ENCODE measurements at regions not wholly inside any gene's neighbourhood (a gene's known extent, or its start where the extent isn't known, plus 50 kb on each side); places are given as distances from the start of the nearest gene placed in this dataset.
A peak's percentile ranks its signal among the peaks of the same experiment; 100 is the strongest.
"Not testable (repeated sequence)": the region's sequence is repeated elsewhere in the genome, so short reads cannot be mapped to it uniquely, and the experiment has no call there.

DNA sequence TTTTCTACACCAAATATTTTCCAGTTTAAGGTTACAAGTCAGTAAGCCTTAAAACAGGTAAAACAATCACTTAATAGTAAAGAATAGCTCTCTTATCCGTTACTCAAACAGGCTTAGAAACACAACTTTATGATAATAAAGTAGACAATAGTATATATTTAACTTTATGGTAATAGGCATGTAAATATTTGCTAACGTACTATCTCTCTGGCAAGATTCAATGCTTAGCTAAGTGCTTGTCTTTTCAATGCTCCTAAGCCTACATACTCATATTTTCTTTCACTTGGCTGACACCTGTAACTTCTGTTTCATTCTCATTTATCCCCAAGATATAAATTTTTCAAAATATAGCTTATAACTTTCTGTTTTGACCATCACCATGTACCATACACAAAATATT, 358.2 kb downstream of the HTR1B start:
- FAIRE-seq, result no peak

GRCh38 chr6:77097940-77098339, 365.4 kb downstream of the HTR1B start:
- FAIRE-seq, result no peak
- TF ChIP-seq POLR2AphosphoS5 (IDR thresholded peaks at IDR 0.05; ENCODE audit: low read depth, low read length) (no peak), POLR2A (IDR thresholded peaks at IDR 0.05; ENCODE audit: low read depth, low read length) (no peak), TAF1 (IDR thresholded peaks at IDR 0.05; ENCODE audit: borderline replicate concordance, low read depth, low read length) (no peak)
- DNase-seq (ENCODE audit: insufficient read length), result no peak

More for the DNA sequence above, 358.2 kb downstream of the HTR1B start:
- DNase-seq (ENCODE audit: insufficient read length), result no peak
- TF ChIP-seq TAF1 (IDR thresholded peaks at IDR 0.05; ENCODE audit: borderline replicate concordance, low read depth, low read length), result no peak
- TF ChIP-seq POLR2A (IDR thresholded peaks at IDR 0.05; ENCODE audit: low read depth, low read length), result no peak
- no peak for TF ChIP-seq POLR2AphosphoS5 (IDR thresholded peaks at IDR 0.05; ENCODE audit: low read depth, low read length)

DNA sequence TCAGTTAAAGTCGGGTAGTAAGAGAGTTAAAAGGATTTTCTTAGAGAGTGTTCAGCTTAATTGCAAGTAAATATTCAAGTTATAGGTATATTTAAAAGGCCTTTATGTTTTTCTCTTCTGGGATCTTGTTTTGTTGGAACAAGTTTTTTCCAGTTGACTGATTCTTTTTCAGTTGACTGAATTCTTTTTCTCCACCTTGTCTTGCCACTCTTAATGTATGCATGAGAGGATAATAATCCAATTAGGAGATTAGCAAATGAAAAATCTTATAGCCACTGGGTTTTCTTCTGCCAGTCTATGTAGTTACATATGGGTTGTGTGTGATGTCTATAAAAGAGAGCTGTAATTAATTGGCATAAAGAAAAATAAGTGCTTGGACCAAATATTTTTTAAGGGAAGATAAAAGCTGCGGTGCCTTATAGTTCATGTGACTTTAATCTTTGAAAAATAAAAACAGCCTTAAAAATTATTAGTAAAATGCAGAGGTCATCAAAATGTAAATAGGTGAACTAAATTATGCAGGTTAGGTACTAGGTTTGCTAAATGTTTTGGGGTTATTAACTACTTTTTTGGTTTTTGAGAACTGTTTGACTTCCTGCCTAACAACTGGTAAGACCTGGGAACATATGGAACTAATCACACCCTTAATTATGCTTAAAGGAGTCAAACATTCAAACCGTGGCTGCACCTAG, 367.2 kb downstream of the HTR1B start:
- no peak for DNase-seq (ENCODE audit: insufficient read length)
- no peak for TF ChIP-seq POLR2AphosphoS5 (IDR thresholded peaks at IDR 0.05; ENCODE audit: low read depth, low read length)
- no peak for TF ChIP-seq TAF1 (IDR thresholded peaks at IDR 0.05; ENCODE audit: borderline replicate concordance, low read depth, low read length)
- no peak for TF ChIP-seq POLR2A (IDR thresholded peaks at IDR 0.05; ENCODE audit: low read depth, low read length)

DNA sequence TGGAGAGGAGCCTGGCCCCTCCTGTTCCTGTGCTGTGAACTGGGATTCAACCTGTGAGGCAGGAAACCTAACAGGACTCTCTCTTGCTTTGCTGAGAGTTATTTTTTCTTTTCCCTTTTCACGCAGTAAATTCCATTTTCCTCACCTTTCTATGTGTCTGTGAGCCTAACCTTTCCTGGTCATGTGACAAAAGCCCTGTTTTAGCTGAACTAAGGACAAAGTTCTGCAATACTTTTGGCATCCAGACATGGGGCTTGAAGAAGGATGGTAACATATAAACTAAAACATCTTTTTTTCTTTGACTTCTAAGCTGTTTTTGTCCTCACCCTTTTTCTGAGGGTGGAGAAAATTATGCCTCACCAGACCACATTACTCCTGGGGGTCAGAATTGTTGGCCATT, 368.5 kb downstream of the HTR1B start:
- TF ChIP-seq TAF1 (IDR thresholded peaks at IDR 0.05; ENCODE audit: borderline replicate concordance, low read depth, low read length), result no peak
- no peak for TF ChIP-seq POLR2A (IDR thresholded peaks at IDR 0.05; ENCODE audit: low read depth, low read length)
- TF ChIP-seq POLR2AphosphoS5 (IDR thresholded peaks at IDR 0.05; ENCODE audit: low read depth, low read length), result no peak
- FAIRE-seq (no peak), DNase-seq (ENCODE audit: insufficient read length) (no peak)

More for the DNA sequence above, 367.2 kb downstream of the HTR1B start:
- peak; percentile 30 for FAIRE-seq

- no peak for FAIRE-seq
- no peak for DNase-seq (ENCODE audit: insufficient read length)
- TF ChIP-seq POLR2A (IDR thresholded peaks at IDR 0.05; ENCODE audit: low read depth, low read length), result no peak
- TF ChIP-seq TAF1 (IDR thresholded peaks at IDR 0.05; ENCODE audit: borderline replicate concordance, low read depth, low read length), result no peak
- no peak for TF ChIP-seq POLR2AphosphoS5 (IDR thresholded peaks at IDR 0.05; ENCODE audit: low read depth, low read length)
These were observed 370.3 kb downstream of the HTR1B start for GRCh38 chr6:77092971-77093370.

DNA sequence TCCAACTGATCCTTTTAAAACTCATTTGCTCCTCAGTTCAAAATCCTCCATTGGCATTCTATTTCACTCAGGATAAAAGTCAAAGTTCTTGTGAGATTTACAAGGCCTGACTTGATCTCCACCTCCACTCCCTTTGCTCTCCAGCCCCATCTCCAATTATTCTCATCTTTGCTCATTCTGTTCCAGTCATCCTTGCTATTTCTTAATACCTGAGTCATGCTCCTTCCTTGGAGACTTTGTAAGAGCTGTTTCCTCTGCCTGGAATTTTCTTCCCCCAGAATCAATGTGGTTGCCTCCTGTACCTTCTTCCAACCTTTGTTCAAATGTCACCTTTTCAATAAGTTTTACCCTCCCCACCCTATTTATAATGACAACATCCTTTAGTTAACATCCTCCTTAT, 373.5 kb downstream of the HTR1B start:
- no peak for FAIRE-seq
- no peak for DNase-seq (ENCODE audit: insufficient read length)
- TF ChIP-seq POLR2AphosphoS5 (IDR thresholded peaks at IDR 0.05; ENCODE audit: low read depth, low read length) (no peak), POLR2A (IDR thresholded peaks at IDR 0.05; ENCODE audit: low read depth, low read length) (no peak), TAF1 (IDR thresholded peaks at IDR 0.05; ENCODE audit: borderline replicate concordance, low read depth, low read length) (no peak)

- DNase-seq (ENCODE audit: insufficient read length); FAIRE-seq: not testable (repeated sequence)
These were observed 375.4 kb downstream of the HTR1B start for GRCh38 chr6:77087794-77088318.

DNA sequence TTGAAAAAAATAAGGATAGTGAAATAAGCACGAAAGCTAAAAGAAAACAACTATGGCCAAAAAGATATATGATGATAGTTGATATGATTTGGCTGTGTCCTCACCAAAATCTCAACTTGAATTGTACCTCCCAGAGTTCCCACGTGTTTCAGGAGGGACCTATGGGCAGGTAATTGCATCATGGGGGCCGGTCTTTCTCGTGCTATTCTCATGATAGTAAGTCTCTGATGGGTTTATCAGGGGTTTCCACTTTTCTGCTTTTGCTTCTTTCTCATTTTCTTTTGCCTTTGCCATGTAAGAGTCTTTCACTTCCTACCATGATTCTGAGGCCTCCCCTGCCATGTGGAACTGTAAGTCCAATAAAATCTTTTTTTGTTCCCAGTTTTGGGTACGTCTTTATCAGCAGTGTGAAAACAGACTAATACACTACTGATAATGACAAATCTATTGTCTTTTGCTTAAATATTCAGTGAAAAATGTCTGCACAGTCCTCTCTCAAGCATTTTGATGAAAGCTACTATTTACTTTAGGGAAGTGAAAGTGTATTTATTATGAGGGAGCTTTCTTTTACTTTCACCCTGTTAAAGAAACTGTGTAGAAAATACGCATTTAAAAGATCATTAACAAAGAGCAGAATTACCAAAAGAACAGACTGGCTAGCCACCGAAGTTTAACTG, 389.1 kb downstream of the HTR1B start:
- TF ChIP-seq TAF1 (IDR thresholded peaks at IDR 0.05; ENCODE audit: borderline replicate concordance, low read depth, low read length) (no peak), POLR2AphosphoS5 (IDR thresholded peaks at IDR 0.05; ENCODE audit: low read depth, low read length) (no peak), POLR2A (IDR thresholded peaks at IDR 0.05; ENCODE audit: low read depth, low read length) (no peak)
- DNase-seq (ENCODE audit: insufficient read length) (no peak), FAIRE-seq (no peak)

- DNase-seq (ENCODE audit: insufficient read length), result no peak
- TF ChIP-seq POLR2A (IDR thresholded peaks at IDR 0.05; ENCODE audit: low read depth, low read length) (no peak), POLR2AphosphoS5 (IDR thresholded peaks at IDR 0.05; ENCODE audit: low read depth, low read length) (no peak), TAF1 (IDR thresholded peaks at IDR 0.05; ENCODE audit: borderline replicate concordance, low read depth, low read length) (no peak)
- FAIRE-seq, result no peak
These were observed 389.9 kb downstream of the HTR1B start for GRCh38 chr6:77073410-77073760.

DNA sequence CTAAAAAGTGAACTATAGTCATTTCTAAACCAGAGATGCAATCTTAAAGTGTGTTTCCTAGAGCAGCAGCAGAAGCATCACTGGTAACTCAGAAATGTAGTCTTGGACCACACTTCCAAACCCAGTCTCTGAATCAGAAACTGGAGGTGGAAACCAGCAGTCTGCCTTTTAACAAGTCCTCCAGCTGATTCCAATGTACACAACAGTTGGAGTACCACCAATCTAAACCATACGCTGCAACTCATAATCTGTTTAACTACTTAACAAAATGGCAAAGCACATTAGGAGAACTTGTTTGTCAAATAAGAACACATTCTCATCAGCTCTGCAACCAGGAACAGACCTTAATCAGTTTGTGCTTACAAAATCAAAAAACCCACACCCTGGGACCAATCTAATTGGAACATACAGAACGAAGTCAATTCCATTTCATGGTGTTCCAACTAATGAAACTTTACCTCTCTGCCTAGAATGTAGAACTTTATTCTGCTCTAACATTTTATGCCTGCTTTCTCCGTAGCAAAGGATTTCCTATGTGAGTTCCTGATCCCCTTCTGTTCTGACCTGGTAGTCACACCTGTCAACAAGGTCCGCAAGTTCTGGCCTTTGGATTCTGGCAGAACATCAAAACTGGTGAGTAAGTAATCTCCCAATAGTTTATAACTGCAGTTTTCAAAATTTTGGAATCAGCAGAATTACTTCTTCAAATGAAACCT, 390.4 kb downstream of the HTR1B start:
- no peak for DNase-seq (ENCODE audit: insufficient read length)
- FAIRE-seq, result no peak
- TF ChIP-seq POLR2AphosphoS5 (IDR thresholded peaks at IDR 0.05; ENCODE audit: low read depth, low read length) (no peak), POLR2A (IDR thresholded peaks at IDR 0.05; ENCODE audit: low read depth, low read length) (no peak), TAF1 (IDR thresholded peaks at IDR 0.05; ENCODE audit: borderline replicate concordance, low read depth, low read length) (no peak)

GRCh38 chr6:77063494-77063893, 399.8 kb downstream of the HTR1B start:
- no peak for TF ChIP-seq POLR2AphosphoS5 (IDR thresholded peaks at IDR 0.05; ENCODE audit: low read depth, low read length)
- no peak for TF ChIP-seq POLR2A (IDR thresholded peaks at IDR 0.05; ENCODE audit: low read depth, low read length)
- no peak for TF ChIP-seq TAF1 (IDR thresholded peaks at IDR 0.05; ENCODE audit: borderline replicate concordance, low read depth, low read length)
- FAIRE-seq (no peak), DNase-seq (ENCODE audit: insufficient read length) (no peak)
